ENCODE measurements at regions not wholly inside any gene's neighbourhood (a gene's known extent, or its start where the extent isn't known, plus 50 kb on each side); places are given as distances from the start of the nearest gene placed in this dataset.
"Not testable (repeated sequence)": the region's sequence is repeated elsewhere in the genome, so short reads cannot be mapped to it uniquely, and the experiment has no call there.

DNA sequence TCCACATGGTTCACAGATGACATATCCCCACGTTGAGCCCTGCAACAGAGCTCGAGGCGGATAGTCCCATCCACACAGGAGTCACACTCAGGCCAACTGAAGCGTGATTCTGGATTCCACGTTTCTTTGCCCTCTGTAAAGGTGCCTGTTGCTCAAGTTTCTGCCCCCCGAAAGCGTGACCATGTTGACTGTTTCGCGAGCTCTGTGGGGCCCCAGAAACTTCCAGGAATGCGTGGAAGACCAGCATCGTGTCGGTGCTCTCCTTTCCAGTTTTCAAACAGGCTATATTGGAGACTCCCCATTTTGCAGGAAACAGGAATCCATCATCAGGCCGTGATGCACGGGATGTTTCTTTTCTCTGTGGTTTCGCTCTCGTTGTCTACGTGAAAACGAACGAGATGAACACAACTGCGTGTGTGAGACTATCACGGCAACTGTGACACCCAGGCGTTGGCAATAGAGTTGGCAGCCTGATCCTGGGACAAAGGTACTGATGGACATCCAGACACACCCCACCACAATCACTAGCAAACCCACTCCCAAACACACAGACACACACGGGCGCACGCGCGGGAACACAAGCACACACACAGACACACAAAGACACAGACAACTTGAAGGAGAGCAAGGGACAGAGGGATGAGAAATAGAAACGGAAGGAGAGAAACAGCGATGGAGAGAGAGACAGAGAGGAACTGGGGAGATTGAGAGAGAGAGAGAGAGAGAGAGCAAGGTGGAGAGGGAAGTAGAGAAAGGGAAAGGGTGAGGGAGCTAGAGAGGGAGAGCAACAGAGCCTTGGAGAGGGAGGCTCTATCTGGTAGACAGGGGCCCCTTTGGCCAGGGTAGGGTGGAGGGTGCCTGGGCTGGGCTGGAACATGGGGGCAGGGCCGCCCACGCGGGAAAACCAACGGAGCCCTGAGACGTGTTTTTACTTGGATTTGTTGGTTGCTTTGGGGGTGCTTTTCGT, 1609.3 kb downstream of the SPATA31A7 start:
- Mint-ChIP-seq H3K4me3 (peak overlapping the region; percentile 60), H3K4me1 (ENCODE audit: low read depth) (peaks cover 35% of the 10 kb centered on the region), H3K27me3 (ENCODE audit: low read depth) (peaks cover 39% of the 10 kb centered on the region)
- not testable (repeated sequence) for H3K36me3 Mint-ChIP-seq (ENCODE audit: insufficient read depth); DNase-seq; H3K9me3 Mint-ChIP-seq; ATAC-seq

DNA sequence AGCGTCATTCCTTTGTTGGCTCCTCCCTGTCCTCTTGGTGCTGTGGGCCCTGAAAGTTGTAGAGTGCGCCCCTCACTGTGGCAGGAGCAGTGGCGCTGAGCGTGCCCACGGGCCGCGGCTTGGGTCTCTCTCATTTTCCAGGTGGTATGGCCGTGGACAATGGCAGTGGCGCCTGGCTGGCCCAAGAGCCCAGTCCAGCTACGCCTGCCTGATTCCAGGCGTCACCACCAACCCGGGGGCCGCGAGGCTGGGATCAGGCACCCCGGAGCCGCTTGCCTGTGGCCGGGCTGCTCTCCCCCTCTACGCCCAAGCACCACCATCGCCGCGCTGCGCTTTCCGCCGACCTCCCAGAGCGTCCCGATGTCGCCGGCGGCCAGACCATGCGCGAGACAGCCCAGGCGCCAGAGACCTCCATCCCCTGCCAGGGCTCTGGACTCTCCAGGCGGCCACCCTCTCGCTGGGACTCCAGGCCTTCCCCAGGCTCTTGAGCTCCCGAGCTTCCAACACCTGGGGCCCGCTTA, 1610.1 kb downstream of the SPATA31A7 start:
- DNase-seq; H3K36me3 Mint-ChIP-seq (ENCODE audit: insufficient read depth); H3K9me3 Mint-ChIP-seq: not testable (repeated sequence)
- H3K4me1 Mint-ChIP-seq (ENCODE audit: low read depth), result peaks cover 35% of the 10 kb centered on the region
- H3K27me3 Mint-ChIP-seq (ENCODE audit: low read depth), result peaks cover 47% of the 10 kb centered on the region
- ATAC-seq, result peak in 1 of 2 donors; percentile 5
- H3K4me3 Mint-ChIP-seq, result peak overlapping the region; percentile 60

- peaks cover 52% of the 10 kb centered on the region for H3K27me3 Mint-ChIP-seq (ENCODE audit: low read depth)
- ATAC-seq; H3K9me3 Mint-ChIP-seq; H3K36me3 Mint-ChIP-seq (ENCODE audit: insufficient read depth); DNase-seq: not testable (repeated sequence)
- peaks cover 35% of the 10 kb centered on the region for H3K4me1 Mint-ChIP-seq (ENCODE audit: low read depth)
- peak overlapping the region; percentile 55 for H3K4me3 Mint-ChIP-seq
These were observed 1610.9 kb downstream of the SPATA31A7 start for GRCh38 chr9:62800451-62801371.

DNA sequence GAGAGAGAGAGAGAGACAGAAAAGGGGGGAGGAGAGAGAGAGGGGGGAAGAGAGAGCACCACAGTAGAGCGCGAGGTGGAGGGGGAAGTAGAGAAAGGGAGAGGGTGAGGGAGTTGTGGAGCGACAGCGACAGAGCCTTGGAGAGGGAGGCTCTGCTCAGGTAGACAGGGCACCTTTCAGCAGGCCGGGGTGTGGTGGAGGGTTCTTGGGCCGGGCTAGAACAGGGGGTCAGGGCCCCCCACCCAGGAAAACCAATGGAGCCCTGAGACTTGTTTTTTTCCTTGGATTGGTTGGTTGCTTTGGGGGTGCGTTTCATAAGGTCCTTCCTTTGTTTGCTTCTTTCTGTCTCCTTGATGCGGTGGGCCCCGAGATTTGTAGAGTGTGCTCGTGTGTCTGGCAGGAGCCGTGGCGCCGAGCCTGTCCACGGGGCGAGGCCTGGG, 1611.6 kb downstream of the SPATA31A7 start:
- H3K27me3 Mint-ChIP-seq (ENCODE audit: low read depth), result peaks cover 52% of the 10 kb centered on the region
- ATAC-seq, result not testable (repeated sequence)

DNA sequence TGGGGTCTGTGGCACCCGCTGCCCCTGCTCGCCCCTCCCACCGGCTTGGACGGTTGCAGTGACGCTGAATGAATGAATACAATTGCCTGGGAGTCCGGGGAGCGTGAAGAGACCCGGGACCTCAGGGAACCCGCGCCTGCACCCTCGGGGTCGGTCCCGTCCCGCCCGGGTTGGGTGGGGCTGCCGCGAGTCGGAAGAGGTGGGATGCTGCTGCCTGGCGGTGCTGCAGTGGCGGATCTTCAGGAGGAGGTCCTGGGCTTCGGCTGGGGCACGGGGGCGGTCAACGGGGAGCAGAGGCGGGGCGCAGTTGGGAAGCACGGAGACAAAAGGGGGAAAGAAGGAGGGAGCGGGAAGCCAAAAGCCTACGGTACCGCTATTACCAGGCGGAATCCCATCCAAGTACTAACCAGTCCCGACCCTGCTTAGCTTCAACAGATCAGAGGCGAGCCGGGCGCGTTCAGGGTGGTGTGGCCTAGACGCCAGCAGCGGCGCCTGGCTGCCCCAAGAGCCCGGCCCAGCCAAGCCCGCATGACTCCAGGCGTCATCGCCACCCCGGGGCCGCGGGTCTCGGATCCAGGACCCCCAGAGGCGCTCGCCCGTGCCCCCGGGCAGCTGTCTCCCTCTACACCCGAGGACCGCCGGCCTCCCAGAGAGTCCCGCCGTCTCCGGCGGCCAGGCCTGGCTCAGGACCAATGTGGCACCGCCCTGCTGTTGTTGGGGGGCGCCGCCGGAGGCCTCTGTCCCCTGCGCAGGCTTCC, 1612.3 kb downstream of the SPATA31A7 start:
- not testable (repeated sequence) for H3K9me3 Mint-ChIP-seq; H3K36me3 Mint-ChIP-seq (ENCODE audit: insufficient read depth)
- Mint-ChIP-seq H3K27me3 (ENCODE audit: low read depth) (peaks cover 52% of the 10 kb centered on the region), H3K4me3 (peak overlapping the region; percentile 55), H3K4me1 (ENCODE audit: low read depth) (peaks cover 35% of the 10 kb centered on the region)
- ATAC-seq, result peak; percentile 97 to 98
- peak; percentile 52 for DNase-seq

More for the DNA sequence above, 1611.6 kb downstream of the SPATA31A7 start:
- H3K4me1 Mint-ChIP-seq (ENCODE audit: low read depth), result peaks cover 35% of the 10 kb centered on the region
- not testable (repeated sequence) for DNase-seq; H3K9me3 Mint-ChIP-seq; H3K36me3 Mint-ChIP-seq (ENCODE audit: insufficient read depth)
- H3K4me3 Mint-ChIP-seq, result peak overlapping the region; percentile 55

DNA sequence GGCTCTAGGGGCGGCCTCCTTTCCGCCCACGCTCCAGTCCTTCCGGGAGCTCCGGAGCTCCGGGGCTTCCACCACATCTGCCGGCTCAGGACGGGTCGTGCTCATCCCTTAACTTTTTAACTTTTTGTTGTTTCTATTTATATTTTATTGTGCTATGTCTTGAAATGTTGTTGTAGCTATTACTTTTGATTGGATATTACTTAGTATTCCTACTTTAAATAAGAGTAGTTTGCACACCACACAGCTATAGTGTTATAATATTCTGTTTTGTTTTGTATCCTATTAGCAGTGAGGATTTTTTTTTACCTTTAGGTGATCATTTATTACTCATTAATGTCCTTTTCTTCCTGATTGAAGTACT, 1612.9 kb downstream of the SPATA31A7 start:
- Mint-ChIP-seq H3K4me3 (peak overlapping the region; percentile 55), H3K4me1 (ENCODE audit: low read depth) (peaks cover 35% of the 10 kb centered on the region), H3K27me3 (ENCODE audit: low read depth) (peaks cover 52% of the 10 kb centered on the region)
- ATAC-seq; H3K9me3 Mint-ChIP-seq; H3K36me3 Mint-ChIP-seq (ENCODE audit: insufficient read depth); DNase-seq: not testable (repeated sequence)

GRCh38 chr9:62803099-62803498, 1613.3 kb downstream of the SPATA31A7 start:
- not testable (repeated sequence) for H3K9me3 Mint-ChIP-seq; DNase-seq; H3K36me3 Mint-ChIP-seq (ENCODE audit: insufficient read depth); ATAC-seq
- H3K27me3 Mint-ChIP-seq (ENCODE audit: low read depth), result peaks cover 54% of the 10 kb centered on the region
- H3K4me3 Mint-ChIP-seq, result peak overlapping the region; percentile 55
- peaks cover 35% of the 10 kb centered on the region for H3K4me1 Mint-ChIP-seq (ENCODE audit: low read depth)

DNA sequence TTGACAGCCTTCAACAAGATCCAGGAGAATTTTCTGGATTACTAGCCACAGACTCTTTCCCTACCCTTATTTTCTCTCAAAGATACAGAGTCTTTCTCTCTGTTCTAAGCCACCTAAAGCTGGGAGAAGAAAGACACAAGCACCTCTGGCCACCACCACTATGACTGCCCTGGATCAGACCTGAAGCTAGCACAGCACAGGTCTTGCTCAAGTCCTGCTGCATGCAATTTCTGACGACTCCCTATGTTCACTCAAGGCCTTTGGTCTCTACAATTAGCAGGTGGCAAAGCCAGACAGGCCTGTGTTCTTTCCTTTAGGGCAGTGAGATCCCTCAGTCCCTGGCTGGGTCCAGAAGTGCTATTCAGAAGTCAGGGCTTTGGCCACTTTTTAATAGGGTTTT, 1614.5 kb downstream of the SPATA31A7 start:
- Mint-ChIP-seq H3K4me1 (ENCODE audit: low read depth) (peaks cover 29% of the 10 kb centered on the region), H3K27me3 (ENCODE audit: low read depth) (peaks cover 50% of the 10 kb centered on the region)
- H3K9me3 Mint-ChIP-seq; DNase-seq; ATAC-seq; H3K4me3 Mint-ChIP-seq; H3K36me3 Mint-ChIP-seq (ENCODE audit: insufficient read depth): not testable (repeated sequence)

GRCh38 chr9:62807424-62807823, 1617.6 kb downstream of the SPATA31A7 start:
- not testable (repeated sequence) for H3K4me1 Mint-ChIP-seq (ENCODE audit: low read depth); H3K4me3 Mint-ChIP-seq; H3K9me3 Mint-ChIP-seq; ATAC-seq; H3K36me3 Mint-ChIP-seq (ENCODE audit: insufficient read depth); DNase-seq
- H3K27me3 Mint-ChIP-seq (ENCODE audit: low read depth), result peaks cover 31% of the 10 kb centered on the region

DNA sequence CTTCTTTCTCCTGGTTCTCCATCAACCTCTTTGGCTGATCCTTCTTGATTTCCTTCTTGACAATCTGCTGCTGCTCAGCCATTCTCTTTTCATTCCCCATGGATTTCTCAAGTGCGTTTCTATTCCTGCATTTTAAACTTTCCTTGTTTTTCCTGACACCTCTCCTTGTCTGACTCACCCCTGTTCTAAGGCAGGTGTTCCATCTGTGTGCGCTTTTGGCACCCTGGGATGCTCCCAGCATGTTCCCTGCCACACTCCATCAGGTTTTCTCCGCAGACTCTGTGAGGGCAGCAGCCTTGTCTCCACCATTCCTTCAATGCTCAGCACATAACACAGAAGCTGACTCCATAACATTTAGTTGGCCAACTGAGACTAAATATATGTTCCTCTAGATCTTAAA, 1618.2 kb downstream of the SPATA31A7 start:
- not testable (repeated sequence) for H3K4me1 Mint-ChIP-seq (ENCODE audit: low read depth); ATAC-seq; H3K36me3 Mint-ChIP-seq (ENCODE audit: insufficient read depth); H3K4me3 Mint-ChIP-seq; H3K9me3 Mint-ChIP-seq; DNase-seq
- H3K27me3 Mint-ChIP-seq (ENCODE audit: low read depth), result peaks cover 25% of the 10 kb centered on the region

- not testable (repeated sequence) for ATAC-seq, H3K4me3 Mint-ChIP-seq, H3K9me3 Mint-ChIP-seq
These were observed 1620.5 kb downstream of the SPATA31A7 start for GRCh38 chr9:62810318-62810717.

GRCh38 chr9:62810811-62811315, 1621.0 kb downstream of the SPATA31A7 start:
- not testable (repeated sequence) for H3K36me3 Mint-ChIP-seq (ENCODE audit: insufficient read depth); DNase-seq; H3K4me3 Mint-ChIP-seq; H3K4me1 Mint-ChIP-seq (ENCODE audit: low read depth); ATAC-seq; H3K9me3 Mint-ChIP-seq; H3K27me3 Mint-ChIP-seq (ENCODE audit: low read depth)

More at GRCh38 chr9:62810318-62810717, 1620.5 kb downstream of the SPATA31A7 start:
- not testable (repeated sequence) for H3K4me1 Mint-ChIP-seq (ENCODE audit: low read depth); H3K36me3 Mint-ChIP-seq (ENCODE audit: insufficient read depth); DNase-seq
- peaks cover 11% of the 10 kb centered on the region for H3K27me3 Mint-ChIP-seq (ENCODE audit: low read depth)

DNA sequence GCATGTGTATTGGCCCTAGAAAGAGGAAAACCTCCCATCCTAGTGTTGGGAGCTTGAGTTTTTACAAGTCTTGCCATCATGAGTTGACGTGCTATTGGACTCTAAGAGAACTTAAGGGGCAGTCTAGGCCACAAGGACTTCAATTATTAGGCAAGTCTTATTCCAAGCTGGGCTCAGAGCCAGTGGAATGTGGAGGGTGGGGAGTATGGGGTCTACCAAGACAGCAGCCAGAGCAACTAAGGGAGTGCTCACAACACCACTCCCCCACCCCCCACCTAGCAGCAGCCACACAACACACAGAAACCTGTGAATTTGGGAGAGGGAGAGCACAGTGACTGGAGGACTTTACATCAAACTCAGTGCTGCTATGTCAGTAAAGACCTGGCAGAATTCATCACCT, 1625.6 kb downstream of the SPATA31A7 start:
- not testable (repeated sequence) for H3K4me1 Mint-ChIP-seq (ENCODE audit: low read depth); ATAC-seq; H3K4me3 Mint-ChIP-seq; DNase-seq; H3K36me3 Mint-ChIP-seq (ENCODE audit: insufficient read depth); H3K9me3 Mint-ChIP-seq; H3K27me3 Mint-ChIP-seq (ENCODE audit: low read depth)

Data from activated T-cell treated with anti-CD3 and anti-CD28 coated beads, Interleukin-2, amount 50 U/mL, for 4 hours (primary cell).